Osteocyte (in vitro differentiated cells): ENCODE measurements at regions not wholly inside any gene's neighbourhood (a gene's known extent, or its start where the extent isn't known, plus 50 kb on each side); places are given as distances from the start of the nearest gene placed in this dataset.

Source experiments
- DNase-seq: peaks from one replicate; pipeline ENCODE4 v3.0.0; 2021; ENCODE audit warnings: mixed read lengths; ENCODE audit not compliant: unreplicated experiment; ENCODE audit errors: extremely low spot score
- H3K27ac Mint-ChIP-seq: one replicate; pipeline ENCODE4 v1.8.0; 2021; ENCODE audit warnings: mild to moderate bottlenecking, mixed read lengths; ENCODE audit not compliant: unreplicated experiment
- H3K27me3 Mint-ChIP-seq: one replicate; pipeline ENCODE4 v1.8.0; 2021; ENCODE audit warnings: mixed read lengths; ENCODE audit not compliant: unreplicated experiment
- H3K36me3 Mint-ChIP-seq: one replicate; pipeline ENCODE4 v1.8.0; 2021; ENCODE audit warnings: mixed read lengths; ENCODE audit not compliant: unreplicated experiment
- H3K4me1 Mint-ChIP-seq: one replicate; pipeline ENCODE4 v1.8.0; 2021; ENCODE audit warnings: mixed read lengths; ENCODE audit not compliant: unreplicated experiment
- H3K4me3 Mint-ChIP-seq: one replicate; pipeline ENCODE4 v1.8.0; 2021; ENCODE audit warnings: mild to moderate bottlenecking, moderate library complexity, mixed read lengths; ENCODE audit not compliant: unreplicated experiment
- H3K9me3 Mint-ChIP-seq: one replicate; pipeline ENCODE4 v1.8.0; 2021; ENCODE audit warnings: mixed read lengths; ENCODE audit not compliant: unreplicated experiment
- TF ChIP-seq, protein P1 (sequence below): fragments of 200-600 bp; sonication (generic); IDR thresholded peaks from 2 replicates; pipeline ENCODE4 v1.5.0; 2021; ENCODE audit warnings: antibody characterized with exemption, mild to moderate bottlenecking, moderate library complexity

DNA sequence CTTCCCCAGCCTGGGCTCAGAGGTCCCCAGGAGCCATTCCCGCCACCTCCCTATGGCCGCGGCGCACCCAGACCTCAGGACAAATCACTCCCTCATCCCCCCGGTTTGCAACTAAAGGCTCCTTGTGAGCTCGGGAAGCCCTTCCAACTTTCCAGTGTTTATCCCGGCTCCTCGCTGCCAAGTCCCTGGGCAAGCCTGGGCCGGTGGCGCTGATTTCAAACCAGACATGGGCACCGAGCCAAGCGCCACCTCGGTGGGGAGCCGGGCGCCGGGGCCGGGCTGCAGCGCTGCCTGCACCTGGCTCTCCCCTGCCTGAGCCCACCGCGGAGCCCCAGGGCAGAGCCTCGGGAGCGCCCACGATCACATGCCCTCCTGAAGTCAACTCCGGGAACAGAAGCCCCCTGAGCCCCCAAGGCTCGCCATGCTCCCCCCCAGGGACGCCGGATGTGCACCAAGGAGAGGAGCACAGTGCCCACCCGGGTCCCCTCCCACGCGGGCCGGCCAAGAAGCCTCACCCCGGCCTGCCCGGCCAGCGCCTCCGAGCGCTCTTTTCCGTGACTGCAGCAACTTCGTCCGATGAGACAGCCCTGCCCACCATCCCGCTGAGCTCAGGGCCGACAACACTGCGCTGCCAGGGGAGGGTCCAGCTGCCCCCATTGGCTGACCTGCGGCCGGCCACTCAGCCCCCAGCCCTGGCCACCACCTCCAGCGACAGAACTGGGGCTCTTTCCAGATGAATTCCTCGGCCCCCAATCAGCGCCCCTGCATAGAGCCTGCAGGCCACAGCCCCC, 50.0 kb downstream of the NCOR2 start:
- peak overlapping the region; percentile 100 for H3K27ac Mint-ChIP-seq

DNA sequence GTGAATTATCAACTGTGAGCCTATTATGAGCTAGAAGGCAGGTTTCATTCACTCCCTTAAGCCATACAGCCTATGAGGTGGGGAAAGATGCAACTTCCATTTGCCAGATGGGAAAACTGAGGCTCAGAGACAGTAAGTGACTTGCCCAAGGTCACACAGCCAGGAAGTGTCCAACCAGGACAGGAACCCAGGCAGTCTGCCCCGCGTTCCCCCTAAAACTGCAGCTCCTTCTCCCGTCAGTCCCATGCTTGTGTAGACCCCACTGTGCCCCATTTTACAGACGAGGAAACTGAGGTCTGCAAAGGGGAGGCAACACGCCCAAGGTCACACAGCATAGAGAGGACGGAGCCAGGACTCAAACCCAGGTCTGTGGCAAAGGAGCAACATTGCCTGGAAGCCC, 50.6 kb downstream of the NCOR2 start:
- Mint-ChIP-seq H3K9me3 (no peaks in the 10 kb centered on the region), H3K4me1 (peaks cover 78% of the 10 kb centered on the region), H3K27ac (peak overlapping the region; percentile 100), H3K4me3 (peak overlapping the region; percentile 86), H3K36me3 (peaks cover 4% of the 10 kb centered on the region), H3K27me3 (no peaks in the 10 kb centered on the region)
- TF ChIP-seq, protein P1, sequence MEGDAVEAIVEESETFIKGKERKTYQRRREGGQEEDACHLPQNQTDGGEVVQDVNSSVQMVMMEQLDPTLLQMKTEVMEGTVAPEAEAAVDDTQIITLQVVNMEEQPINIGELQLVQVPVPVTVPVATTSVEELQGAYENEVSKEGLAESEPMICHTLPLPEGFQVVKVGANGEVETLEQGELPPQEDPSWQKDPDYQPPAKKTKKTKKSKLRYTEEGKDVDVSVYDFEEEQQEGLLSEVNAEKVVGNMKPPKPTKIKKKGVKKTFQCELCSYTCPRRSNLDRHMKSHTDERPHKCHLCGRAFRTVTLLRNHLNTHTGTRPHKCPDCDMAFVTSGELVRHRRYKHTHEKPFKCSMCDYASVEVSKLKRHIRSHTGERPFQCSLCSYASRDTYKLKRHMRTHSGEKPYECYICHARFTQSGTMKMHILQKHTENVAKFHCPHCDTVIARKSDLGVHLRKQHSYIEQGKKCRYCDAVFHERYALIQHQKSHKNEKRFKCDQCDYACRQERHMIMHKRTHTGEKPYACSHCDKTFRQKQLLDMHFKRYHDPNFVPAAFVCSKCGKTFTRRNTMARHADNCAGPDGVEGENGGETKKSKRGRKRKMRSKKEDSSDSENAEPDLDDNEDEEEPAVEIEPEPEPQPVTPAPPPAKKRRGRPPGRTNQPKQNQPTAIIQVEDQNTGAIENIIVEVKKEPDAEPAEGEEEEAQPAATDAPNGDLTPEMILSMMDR, result no peak
- DNase-seq, result no peak

More for the DNA sequence above, 50.0 kb downstream of the NCOR2 start:
- H3K27me3 Mint-ChIP-seq, result no peaks in the 10 kb centered on the region
- DNase-seq, result peak; percentile 94
- H3K36me3 Mint-ChIP-seq, result peaks cover 4% of the 10 kb centered on the region
- peak overlapping the region; percentile 86 for H3K4me3 Mint-ChIP-seq
- TF ChIP-seq, protein P1, result peak; percentile 15
- peaks cover 76% of the 10 kb centered on the region for H3K4me1 Mint-ChIP-seq
- no peaks in the 10 kb centered on the region for H3K9me3 Mint-ChIP-seq

DNA sequence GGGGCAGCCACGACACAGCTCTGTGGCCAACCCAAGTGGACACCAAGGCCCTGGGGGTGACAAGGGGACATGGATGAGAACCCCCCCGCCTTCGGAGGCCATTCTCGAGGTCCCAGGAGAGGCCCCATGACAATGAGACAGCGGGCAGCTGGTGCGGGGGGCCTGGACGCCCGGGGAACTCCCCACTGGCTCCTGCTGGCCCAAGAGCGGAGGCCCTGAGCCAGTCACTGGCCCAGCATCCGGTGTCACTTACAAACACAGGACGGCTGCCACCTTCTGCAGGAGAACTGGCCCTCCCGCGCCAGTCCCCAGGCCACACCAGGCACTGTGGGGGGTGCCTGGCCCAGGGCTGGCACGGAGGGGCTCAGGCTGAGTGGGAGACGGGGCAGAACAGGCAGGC, 51.4 kb downstream of the NCOR2 start:
- Mint-ChIP-seq H3K36me3 (peaks cover 4% of the 10 kb centered on the region), H3K4me3 (no peak overlapping the region), H3K27me3 (no peaks in the 10 kb centered on the region), H3K4me1 (peaks cover 82% of the 10 kb centered on the region), H3K9me3 (no peaks in the 10 kb centered on the region), H3K27ac (peak overlapping the region; percentile 100)
- TF ChIP-seq, protein P1, result no peak
- no peak for DNase-seq

DNA sequence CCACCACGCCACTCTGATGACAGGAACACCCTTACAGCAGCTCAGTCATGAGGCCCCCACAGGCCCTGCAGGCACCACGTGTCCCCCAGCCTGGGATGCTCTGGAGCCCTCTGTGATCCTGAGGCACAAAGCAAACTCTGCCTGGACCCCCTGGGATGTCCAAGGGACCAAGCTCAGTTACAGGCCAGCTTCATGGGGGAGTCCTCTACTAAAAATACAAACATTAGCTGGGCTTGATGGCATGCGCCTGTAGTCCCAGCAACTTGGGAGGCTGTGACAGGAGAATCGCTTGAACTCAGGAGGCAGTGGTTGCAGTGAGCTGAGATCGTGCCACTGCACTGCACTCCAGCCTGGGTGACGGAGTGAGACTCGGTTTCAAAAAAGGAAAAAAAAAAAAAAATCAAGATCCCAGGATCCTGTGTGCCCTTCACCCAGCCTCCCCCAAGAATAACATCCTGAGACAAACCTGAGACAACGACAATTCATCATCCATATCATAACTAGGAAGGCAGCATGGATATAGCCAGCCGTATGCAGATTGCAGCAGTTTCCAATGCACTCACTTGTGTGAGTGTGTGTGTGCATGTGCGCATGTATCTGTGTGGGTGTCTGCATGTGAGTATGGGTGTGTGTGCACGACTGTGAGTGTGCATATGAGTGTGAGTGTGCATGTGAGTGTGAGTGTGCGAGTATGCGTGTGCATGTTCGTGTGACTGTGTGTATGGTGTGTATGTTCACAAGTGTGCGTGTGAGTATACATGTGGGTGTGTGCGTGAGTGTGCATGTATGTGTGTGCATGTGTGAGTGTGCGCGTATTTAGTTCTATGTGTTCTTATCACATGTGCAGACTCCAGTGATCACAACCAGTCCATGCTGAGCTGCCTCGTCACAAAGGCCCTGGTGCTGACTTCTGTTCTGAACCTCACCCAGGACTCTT, 52.1 kb downstream of the NCOR2 start:
- H3K4me3 Mint-ChIP-seq, result no peak overlapping the region
- no peak for DNase-seq
- peaks cover 85% of the 10 kb centered on the region for H3K4me1 Mint-ChIP-seq
- H3K36me3 Mint-ChIP-seq, result peaks cover 4% of the 10 kb centered on the region
- H3K27me3 Mint-ChIP-seq, result no peaks in the 10 kb centered on the region
- peak overlapping the region; percentile 21 for H3K27ac Mint-ChIP-seq
- no peaks in the 10 kb centered on the region for H3K9me3 Mint-ChIP-seq
- TF ChIP-seq, protein P1, result no peak
